ENCODE measurements at regions not wholly inside any gene's neighbourhood (a gene's known extent, or its start where the extent isn't known, plus 50 kb on each side); places are given as distances from the start of the nearest gene placed in this dataset.

DNA sequence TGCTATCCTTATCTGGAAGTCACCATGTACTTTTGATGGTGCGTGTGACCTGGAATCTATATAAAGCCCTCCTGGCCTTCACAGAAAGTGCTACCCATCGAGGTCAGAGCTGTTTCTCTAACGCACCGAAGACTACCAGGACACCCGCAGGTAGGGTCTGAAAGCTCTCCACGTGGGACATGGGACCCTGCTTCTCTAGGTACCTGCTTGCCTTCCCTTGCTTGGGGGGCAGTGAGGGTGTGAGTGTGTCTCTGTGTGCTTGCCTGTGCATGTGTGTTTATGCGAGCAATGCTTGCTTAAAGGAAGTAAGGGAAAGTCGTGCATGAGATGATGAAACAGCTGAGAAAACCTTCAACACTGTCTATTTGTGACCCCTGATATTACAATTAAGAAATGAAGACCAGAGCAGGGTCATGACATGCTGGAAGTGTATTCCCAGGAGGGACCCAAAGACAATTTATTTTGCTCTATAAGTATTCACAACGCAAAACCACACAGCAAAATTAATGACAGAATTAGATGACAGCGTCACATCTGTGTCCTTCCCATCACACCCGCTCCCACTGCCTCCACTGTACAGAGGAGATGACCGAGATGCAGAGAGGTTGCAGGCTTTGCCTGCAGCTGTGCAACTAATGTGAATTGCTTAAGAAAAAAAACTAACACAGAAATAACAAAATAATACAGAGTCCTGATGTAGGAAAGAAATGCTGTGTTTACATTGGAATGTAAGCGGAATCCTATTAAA, 76.4 kb upstream of the HELT start:
- no peak overlapping the region for H3K4me3 ChIP-seq (ENCODE audit: low read depth, low read length)
- TF ChIP-seq, protein P1, sequence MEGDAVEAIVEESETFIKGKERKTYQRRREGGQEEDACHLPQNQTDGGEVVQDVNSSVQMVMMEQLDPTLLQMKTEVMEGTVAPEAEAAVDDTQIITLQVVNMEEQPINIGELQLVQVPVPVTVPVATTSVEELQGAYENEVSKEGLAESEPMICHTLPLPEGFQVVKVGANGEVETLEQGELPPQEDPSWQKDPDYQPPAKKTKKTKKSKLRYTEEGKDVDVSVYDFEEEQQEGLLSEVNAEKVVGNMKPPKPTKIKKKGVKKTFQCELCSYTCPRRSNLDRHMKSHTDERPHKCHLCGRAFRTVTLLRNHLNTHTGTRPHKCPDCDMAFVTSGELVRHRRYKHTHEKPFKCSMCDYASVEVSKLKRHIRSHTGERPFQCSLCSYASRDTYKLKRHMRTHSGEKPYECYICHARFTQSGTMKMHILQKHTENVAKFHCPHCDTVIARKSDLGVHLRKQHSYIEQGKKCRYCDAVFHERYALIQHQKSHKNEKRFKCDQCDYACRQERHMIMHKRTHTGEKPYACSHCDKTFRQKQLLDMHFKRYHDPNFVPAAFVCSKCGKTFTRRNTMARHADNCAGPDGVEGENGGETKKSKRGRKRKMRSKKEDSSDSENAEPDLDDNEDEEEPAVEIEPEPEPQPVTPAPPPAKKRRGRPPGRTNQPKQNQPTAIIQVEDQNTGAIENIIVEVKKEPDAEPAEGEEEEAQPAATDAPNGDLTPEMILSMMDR (IDR thresholded peaks at IDR 0.05; ENCODE audit: control insufficient read depth, extremely low read depth, insufficient read depth) = no peak
- no peak for DNase-seq (ENCODE audit: low read depth)

GRCh38 chr4:184942444-184943425, 75.6 kb upstream of the HELT start:
- no peak overlapping the region for H3K4me3 ChIP-seq (ENCODE audit: low read depth, low read length)
- DNase-seq (ENCODE audit: low read depth) = no peak
- TF ChIP-seq, protein P1 (IDR thresholded peaks at IDR 0.05; ENCODE audit: control insufficient read depth, extremely low read depth, insufficient read depth) = no peak

DNA sequence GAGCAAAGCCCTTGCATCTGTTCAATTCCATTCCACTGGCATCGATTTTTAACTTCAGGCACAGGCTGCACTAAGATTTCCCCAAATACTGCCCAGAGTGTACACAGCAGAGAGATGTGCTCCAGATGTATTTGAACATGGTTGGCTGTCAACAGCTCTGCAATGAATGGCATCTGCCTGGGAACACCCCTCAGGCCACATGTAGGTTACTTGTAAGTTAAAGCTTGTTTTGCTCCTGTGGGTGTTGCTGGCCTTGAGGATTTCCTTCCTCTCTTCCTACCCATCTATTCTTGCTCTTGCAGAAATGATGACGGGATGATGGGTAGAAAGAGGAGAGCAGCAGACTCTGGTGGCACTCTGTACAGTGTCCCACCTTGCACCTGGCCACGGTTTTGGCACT, 69.3 kb upstream of the HELT start:
- DNase-seq (ENCODE audit: low read depth) = no peak
- TF ChIP-seq, protein P1 (IDR thresholded peaks at IDR 0.05; ENCODE audit: control insufficient read depth, extremely low read depth, insufficient read depth) = no peak
- H3K4me3 ChIP-seq (ENCODE audit: low read depth, low read length) = no peak overlapping the region

- no peak overlapping the region for H3K4me3 ChIP-seq (ENCODE audit: low read depth, low read length)
- no peak for DNase-seq (ENCODE audit: low read depth)
- TF ChIP-seq, protein P1 (IDR thresholded peaks at IDR 0.05; ENCODE audit: control insufficient read depth, extremely low read depth, insufficient read depth) = no peak
Measured at GRCh38 chr4:184950117-184950830, 68.0 kb upstream of the HELT start.

DNA sequence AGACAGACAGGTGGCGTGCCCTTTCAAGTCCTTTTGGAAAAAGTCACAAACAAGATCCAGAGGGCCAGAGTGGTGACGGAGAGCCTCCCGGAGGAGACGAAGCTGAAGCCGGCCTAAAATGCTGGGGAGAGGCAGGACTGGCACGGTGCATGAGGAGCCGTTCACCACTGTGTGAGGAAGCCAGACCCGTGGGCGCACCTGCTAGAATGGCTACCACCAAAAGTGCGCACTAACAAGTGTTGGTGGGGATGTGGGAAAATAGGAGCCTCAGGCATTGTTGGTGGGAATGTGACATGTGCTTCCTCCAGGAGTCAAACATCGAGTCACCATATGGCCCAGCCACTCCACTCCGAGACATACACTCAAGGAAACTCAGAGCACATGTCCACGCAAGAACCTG, 67.4 kb upstream of the HELT start:
- TF ChIP-seq, protein P1 (IDR thresholded peaks at IDR 0.05; ENCODE audit: control insufficient read depth, extremely low read depth, insufficient read depth) = 0 out of 2 replicates have a peak, but pooled peaks have one; percentile 5
- H3K4me3 ChIP-seq (ENCODE audit: low read depth, low read length) = no peak overlapping the region
- no peak for DNase-seq (ENCODE audit: low read depth)

DNA sequence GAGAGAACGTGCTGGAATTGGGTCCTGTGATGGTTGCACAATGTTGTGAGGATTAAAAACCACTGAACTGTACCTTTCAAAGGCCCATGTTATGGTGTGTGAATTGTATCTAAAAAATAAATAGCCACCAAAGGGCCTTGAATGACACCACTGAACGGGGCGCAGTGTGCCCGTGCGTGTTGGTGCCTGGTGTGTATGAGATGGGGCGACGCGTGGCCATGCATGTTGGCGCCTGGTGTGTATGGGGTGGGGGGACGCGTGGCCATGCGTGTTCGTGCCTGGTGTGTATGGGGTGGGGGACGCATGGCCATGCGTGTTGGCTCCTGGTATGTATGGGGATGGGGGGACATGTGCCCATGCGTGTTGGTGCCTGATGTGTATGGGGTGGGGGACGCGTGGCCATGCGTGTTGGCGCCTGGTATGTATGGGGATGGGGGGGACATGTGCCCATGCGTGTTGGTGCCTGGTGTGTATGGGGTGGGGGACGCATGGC, 66.6 kb upstream of the HELT start:
- TF ChIP-seq, protein P1 (IDR thresholded peaks at IDR 0.05; ENCODE audit: control insufficient read depth, extremely low read depth, insufficient read depth) = no peak
- H3K4me3 ChIP-seq (ENCODE audit: low read depth, low read length) = no peak overlapping the region
- DNase-seq (ENCODE audit: low read depth) = no peak

Measured in LNCaP clone FGC (cell line).